ENCODE measurements at regions not wholly inside any gene's neighbourhood (a gene's known extent, or its start where the extent isn't known, plus 50 kb on each side); places are given as distances from the start of the nearest gene placed in this dataset.

- TF ChIP-seq EZH2phosphoT487 (IDR thresholded peaks at IDR 0.05; ENCODE audit: borderline replicate concordance, low read length), result no peak
- TF ChIP-seq EZH2 (IDR thresholded peaks at IDR 0.05; ENCODE audit: low read length, unreplicated experiment), result no peak
Observed at GRCh38 chr2:129914538-129915302, 64.7 kb upstream of the RAB6C start.
